HG03039 (cell line): ENCODE measurements at regions not wholly inside any gene's neighbourhood (a gene's known extent, or its start where the extent isn't known, plus 50 kb on each side); places are given as distances from the start of the nearest gene placed in this dataset.

Experiments
- ATAC-seq: cut with Tn5 transposase; IDR thresholded peaks from one replicate; pipeline ENCODE4 v1.9.1; 2021; ENCODE audit warnings: mild to moderate bottlenecking, moderate library complexity; ENCODE audit not compliant: unreplicated experiment

DNA sequence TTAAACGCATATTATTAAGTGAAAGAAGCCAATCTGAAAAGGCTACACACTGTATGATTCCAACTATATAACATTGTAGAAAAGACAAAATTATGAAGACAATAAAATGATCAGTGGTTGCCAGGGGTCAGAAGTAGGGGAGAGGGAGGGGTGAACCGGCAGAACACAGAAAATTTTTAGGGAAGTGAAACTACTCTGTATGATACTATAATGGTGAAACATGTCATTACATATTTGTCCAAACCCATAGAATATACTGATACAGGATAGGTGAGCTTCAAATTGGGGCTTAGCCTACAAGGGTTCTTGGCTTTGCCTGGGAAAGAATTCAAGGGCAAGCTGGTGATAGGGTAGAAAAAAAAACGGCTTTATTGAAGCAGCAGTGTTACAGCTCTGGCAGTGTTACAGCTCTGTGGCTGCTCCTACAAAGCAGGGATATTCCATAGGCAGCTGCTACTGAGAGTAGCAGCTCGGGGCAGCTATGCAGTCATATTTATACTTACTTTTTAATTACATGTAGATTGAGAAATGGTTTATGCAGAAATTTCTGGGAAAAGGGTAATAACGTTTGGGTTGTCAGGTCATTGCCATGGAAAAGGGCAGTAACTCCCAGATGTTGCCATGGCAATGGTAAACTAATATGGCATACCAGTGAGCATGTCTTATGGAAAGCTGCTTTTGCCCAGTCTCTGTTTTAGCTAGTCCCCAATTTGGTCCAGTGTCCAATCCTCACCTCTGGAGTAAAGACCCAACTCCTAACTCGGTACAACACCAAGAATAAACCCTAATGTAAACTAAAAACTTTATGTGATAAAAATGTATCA is 125.1 kb upstream of the SLC25A36 start:
- peak; percentile 88 for ATAC-seq

DNA sequence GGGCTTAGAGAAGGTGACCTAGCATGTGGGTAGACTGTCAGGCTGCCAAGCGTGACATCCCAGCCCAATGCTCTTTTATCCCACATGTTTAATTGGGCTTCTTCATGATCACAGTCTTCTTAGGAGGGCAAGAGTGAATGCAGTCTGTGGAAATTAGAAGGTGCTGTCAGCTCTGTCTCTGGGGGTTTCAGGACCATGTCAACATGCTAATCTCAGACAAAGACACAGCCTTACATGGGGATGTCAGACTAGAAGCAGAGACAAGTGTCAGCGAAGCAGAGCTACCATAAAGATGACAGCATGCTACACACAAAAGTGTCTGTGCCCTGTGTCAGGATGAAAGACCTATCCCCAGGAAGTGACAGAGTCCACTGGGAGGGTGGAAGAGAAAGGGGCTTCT is 120.1 kb upstream of the SLC25A36 start:
- ATAC-seq, result no peak

DNA sequence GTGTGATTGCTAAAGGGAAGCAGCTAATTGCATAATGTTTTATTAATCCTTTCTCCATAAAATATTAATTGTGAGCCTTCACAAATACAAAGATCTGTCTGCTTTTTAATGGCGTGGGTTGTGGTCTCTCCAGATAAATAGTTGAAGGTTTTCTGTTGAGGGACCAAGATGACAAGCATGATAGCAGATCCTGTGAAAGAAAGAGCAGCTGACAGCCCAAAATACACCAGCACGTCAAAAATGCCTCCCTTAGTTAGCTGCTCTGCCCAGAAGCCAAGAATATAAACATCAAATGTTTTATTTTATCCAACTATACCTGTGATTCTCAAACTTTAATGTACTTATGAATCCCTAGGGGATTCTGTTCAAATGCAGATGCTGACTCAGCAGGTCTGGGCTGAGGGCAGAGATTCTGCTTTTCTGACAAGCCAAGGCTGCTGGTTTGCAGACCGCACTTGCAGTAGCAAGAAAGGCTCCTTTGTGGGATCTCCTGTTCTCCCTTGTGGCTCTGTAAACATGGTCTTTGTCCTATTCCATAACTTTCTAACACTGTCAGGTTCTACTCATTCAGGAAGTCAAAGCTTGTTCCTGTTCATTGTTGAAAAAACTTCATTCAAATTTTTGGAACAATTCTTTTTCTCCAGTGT is 119.1 kb upstream of the SLC25A36 start:
- no peak for ATAC-seq

GRCh38 chr3:140823106-140823505 is 118.5 kb upstream of the SLC25A36 start:
- ATAC-seq, result no peak

DNA sequence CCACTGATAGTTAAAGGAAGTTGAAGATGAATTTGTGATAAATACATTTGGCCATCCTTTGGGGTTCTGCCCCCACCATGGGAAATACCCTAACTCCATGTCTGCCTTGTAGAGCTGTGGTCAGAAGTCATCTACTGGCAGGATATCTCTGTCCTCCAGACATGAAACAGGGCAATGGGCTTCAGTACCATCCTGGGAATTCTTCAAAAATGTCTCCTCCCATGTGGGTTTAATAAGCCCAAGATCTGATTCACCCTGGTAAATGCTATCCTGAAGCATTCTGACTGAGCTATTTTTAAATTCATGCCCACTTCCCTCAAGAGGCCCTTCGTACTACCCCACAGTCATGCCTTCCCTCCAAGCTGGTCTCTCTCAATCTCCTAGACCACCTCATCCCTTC is 113.7 kb upstream of the SLC25A36 start:
- no peak for ATAC-seq

- ATAC-seq, result no peak
Measured at GRCh38 chr3:140828585-140828984, 113.1 kb upstream of the SLC25A36 start.

GRCh38 chr3:140829796-140830195 is 111.8 kb upstream of the SLC25A36 start:
- ATAC-seq, result no peak

GRCh38 chr3:140830391-140830790 is 111.2 kb upstream of the SLC25A36 start:
- no peak for ATAC-seq

DNA sequence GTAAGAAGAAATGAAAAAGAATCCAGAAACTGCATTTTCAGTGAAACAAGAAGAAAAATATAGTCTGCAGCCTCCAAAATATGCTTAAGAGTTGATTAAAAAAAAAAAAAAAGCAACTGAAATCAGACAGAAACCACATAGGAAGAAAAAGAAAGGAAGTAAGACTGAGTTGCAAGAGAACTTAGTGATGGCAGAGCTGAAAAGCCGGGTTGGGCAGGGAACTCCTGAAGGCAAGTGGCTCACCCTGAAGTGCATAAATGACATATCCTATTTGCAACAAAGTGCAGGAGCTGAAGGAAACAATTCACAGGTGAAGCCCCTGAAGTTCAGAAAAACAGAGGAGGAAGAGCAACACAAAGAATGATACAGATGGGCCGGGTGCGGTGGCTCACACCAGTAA is 108.8 kb upstream of the SLC25A36 start:
- no peak for ATAC-seq

GRCh38 chr3:140834266-140835037 is 107.2 kb upstream of the SLC25A36 start:
- no peak for ATAC-seq

- peak; percentile 93 for ATAC-seq
Measured at GRCh38 chr3:140842984-140843649, 98.5 kb upstream of the SLC25A36 start.

DNA sequence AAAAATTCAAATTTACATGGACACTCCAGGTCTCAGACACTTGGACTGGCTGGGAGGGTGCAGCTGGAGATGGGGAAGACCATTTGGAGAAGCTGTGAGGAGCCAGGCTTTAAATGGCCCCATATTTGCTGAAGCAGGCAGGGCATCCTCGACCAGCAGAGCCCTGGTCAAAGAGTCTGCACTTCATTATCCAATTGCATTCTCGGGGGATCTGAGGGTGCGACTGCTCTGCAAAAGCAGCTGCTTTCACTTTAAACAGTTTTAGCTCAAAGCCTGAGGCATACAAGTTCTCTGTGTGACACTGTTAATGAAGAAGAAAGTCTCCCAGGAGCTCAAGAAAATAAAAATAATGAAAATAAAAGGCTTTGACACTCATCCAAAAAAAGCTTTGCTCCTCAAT is 98.0 kb upstream of the SLC25A36 start:
- no peak for ATAC-seq

- ATAC-seq, result no peak
Measured at GRCh38 chr3:140844072-140844471, 97.6 kb upstream of the SLC25A36 start.

DNA sequence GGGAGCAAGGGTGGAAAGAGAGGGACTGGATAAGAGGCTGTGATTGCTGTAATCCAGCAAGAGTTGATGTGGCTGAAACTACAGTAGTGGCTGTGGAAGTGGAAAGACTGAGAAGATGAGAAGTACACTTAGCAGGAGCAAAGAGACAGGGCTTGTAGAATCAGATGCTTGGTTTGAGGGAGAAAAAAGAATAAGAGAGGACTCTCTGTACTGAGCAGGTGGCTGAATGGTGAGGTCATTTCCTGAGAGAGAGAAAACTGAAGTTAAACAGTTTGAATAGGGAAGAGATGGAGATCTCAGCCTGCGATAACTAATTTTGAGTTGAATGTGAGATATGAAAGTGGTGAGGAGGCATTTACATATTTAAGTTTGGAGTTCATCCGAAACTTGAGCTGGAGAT is 95.8 kb upstream of the SLC25A36 start:
- no peak for ATAC-seq

- ATAC-seq, result no peak
Measured at GRCh38 chr3:140848666-140849065, 93.0 kb upstream of the SLC25A36 start.

DNA sequence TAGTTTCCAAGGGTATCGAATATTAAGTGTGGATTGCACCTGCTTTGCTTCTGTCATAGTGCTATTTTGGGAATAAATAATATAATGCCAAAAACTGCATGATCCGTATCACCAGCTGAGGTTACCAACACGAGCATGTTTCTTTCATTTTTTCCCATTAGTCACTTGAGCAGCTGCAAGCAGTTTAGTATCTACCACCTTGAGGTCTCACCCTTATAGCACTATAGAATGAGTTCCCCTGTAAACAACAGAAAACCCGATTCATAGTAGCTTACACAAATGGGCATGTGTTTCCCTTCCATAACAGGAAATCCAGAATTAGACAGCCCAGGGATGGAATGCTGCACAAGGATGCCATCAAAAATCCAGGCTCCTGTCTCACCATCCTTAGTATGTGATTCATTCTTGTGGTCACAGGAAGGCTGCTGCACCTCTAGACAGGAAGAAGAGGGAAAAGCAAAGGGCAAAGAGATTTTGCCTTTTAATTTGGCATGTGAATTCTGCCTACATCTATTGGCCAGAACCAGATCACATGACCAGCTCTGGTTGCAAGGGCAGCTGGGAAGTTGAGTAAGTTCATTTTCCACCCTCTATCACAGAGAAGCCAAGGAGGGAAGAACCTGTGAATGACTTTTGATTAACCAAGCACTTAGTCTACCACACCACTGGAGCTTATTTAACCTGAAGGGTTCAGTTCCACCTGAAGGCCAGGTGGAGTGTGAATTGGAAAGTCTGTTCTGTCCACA is 91.3 kb upstream of the SLC25A36 start:
- no peak for ATAC-seq

- no peak for ATAC-seq
Measured at GRCh38 chr3:140854961-140855360, 86.7 kb upstream of the SLC25A36 start.

DNA sequence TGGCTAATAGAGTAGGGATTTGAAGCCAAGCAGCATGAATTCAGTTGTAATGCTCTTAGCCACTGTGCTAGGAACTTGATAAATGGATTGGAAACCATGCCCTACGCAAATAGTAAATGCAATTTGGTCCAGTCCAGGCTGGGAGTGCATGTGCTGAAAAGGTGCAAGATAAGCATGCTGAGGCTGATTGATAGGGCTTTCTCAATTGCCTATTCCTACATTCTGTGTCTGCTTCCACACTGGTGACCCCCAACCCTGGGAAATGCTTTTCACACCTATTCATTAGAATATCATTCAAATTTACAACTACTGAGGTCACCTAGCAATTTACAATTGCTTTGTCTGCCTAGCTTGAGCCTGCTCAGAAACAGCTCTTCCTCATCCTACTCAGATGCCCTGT is 84.7 kb upstream of the SLC25A36 start:
- no peak for ATAC-seq

GRCh38 chr3:140857993-140858392 is 83.6 kb upstream of the SLC25A36 start:
- no peak for ATAC-seq

DNA sequence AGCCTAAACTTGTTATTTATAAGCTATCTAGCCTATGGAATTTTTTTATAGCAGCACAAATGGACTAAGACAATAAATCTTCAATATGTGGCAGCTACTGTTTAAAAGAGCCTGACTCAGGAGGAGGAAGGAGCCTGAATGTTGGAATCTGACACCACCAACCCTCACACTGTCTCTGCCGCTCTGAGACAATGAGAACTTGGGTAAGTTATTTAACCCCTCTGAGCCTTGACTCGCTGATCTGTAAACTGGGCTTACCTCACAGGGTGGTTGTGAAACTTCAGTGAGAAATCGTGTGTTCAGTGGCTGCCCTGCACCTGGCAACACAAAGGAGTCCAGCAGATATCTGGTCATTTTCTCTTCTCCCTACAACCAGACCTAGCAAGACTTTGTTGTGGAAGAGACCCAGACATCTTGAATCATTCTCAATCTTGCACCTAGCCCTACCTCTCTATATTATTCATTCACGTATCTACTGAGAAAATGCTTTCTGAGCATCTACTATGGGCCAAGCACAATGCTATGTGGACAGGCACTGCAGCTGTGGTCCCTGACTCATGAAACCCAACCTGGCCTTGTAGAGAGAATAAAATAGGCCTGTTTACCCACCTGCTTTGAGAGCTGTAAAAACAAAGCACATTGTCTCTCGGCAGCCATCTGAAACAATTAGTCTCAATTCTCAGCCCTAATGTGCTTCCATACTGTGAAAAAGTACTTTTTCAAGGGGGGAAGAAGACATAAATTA is 81.9 kb upstream of the SLC25A36 start:
- ATAC-seq, result no peak
